ENCODE measurements at regions not wholly inside any gene's neighbourhood (a gene's known extent, or its start where the extent isn't known, plus 50 kb on each side); places are given as distances from the start of the nearest gene placed in this dataset.
"Not testable (repeated sequence)": the region's sequence is repeated elsewhere in the genome, so short reads cannot be mapped to it uniquely, and the experiment has no call there.

DNA sequence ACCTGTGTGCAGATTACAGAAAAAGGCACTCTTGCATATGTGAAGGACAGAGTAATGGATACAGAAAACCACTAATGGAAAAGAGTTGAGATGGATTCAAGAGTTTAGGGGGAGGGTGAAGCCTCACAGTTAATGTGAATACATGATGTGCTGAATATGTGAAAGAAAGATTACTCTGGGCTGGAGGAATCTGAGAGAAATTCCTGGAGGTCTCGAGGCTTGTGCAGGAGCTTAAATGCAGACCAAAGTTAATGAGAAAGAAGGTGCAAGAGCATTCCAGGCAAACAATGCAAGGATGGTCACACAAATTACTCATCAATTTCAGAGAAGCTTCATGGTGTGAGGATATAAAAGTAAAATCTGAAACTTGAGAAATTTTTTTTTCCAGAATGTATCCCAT is 768.8 kb downstream of the STPG2 start:
- no peak for DNase-seq (ENCODE audit: low spot score)

GRCh38 chr4:97386969-97387368 is 756.3 kb downstream of the STPG2 start:
- no peak for DNase-seq (ENCODE audit: low spot score)

GRCh38 chr4:97394653-97395052 is 748.6 kb downstream of the STPG2 start:
- DNase-seq (ENCODE audit: low spot score): no peak

- no peak for DNase-seq (ENCODE audit: low spot score)
These were observed 747.2 kb downstream of the STPG2 start for GRCh38 chr4:97396097-97396496.

DNA sequence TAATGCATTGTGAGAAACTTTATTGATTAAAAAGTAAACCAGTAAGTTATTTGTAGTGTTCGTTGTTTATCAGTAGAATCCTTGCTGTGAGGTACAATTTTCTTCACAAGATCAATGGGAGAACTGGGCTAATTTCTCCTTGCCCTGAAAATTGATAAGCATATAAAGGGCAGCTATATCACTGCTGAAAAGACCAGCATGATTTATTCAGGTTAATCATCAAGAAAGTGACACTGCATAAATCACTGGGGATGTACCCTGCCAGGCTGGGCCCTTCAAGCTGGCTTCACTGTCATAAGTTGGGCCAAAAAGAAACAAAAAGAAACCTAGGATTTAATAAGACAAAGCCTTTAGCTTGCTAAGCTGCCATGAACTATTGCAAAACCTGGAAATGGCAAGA is 746.7 kb downstream of the STPG2 start:
- no peak for DNase-seq (ENCODE audit: low spot score)

- DNase-seq (ENCODE audit: low spot score): no peak
These were observed 738.3 kb downstream of the STPG2 start for GRCh38 chr4:97404876-97405523.

DNA sequence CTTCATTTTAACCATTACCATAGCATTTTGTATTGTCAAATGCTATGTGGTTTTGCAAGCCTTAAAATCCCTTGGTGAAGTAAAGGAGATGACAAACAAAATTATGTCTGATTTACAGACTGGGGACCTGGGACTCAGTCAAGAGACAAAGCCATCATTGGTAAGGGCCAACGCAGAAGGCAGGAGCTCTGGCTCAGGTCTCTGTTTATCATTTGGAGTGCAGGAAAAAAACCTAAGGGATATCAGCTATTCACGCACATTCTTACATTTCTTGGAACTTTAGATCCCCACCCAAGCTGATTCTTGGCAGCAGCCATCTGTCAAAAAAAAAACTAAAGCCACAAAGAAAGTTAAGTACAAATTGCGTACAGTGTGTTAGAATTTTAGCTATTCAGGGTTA is 731.9 kb downstream of the STPG2 start:
- DNase-seq (ENCODE audit: low spot score): no peak

GRCh38 chr4:97412331-97412730 is 730.9 kb downstream of the STPG2 start:
- no peak for DNase-seq (ENCODE audit: low spot score)

DNA sequence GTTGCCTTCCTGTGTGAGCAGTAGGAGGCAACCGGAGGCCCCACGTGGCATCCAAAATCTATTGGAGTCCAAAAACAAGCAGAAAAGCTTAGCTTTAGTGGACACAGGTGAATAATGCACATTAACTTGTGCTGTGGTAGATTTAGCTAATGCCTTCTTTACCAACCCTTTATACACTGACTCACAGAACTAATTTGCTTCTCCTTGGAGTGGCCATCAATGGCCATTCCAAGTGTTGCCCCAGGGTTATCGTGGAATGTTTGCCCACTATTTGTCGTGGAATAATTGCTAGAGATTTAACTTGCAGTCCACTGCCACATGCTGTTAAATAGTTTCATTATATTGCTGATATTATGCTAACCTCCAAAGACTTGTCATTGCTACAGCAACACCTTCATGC is 729.1 kb downstream of the STPG2 start:
- DNase-seq (ENCODE audit: low spot score): no peak

DNA sequence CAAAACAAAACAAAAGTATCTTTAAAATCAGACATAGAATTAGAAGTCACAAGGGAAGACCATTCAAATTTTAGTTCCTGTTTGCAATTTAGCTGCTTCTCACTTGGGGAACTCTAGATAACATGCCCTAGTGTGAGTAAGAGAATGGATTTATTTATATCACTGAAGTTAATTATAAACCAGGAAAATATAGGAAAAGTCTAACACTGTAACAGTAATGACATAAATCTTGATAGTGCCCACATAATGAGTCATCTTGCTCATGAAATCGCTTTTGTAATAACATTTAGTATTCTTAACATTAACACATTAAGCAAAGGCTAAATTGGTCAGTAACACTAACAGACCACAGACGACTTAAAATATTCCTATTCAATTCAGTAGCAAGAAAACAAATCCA is 710.7 kb downstream of the STPG2 start:
- DNase-seq (ENCODE audit: low spot score): no peak

GRCh38 chr4:97437998-97438705 is 705.1 kb downstream of the STPG2 start:
- DNase-seq (ENCODE audit: low spot score): not testable (repeated sequence)

- DNase-seq (ENCODE audit: low spot score): no peak
These were observed 690.1 kb downstream of the STPG2 start for GRCh38 chr4:97453186-97453585.

DNA sequence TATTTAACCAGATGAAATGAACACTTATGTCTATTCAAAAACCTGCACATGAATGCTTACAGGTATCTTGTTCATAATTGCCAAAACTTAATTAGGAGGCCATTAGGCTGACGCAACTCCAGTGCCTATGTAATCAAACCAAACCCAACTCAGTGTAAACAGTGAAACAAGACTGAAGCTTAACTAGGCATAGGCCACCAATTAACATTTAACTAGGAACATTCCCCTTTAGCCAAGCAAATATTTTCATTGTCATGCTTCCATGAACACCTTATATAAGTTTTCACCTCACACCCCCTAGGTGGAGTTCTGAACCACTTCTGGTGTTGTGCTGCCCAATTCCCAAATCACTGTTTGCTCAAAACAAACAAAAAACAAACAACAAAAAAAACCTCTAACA is 686.0 kb downstream of the STPG2 start:
- no peak for DNase-seq (ENCODE audit: low spot score)

DNA sequence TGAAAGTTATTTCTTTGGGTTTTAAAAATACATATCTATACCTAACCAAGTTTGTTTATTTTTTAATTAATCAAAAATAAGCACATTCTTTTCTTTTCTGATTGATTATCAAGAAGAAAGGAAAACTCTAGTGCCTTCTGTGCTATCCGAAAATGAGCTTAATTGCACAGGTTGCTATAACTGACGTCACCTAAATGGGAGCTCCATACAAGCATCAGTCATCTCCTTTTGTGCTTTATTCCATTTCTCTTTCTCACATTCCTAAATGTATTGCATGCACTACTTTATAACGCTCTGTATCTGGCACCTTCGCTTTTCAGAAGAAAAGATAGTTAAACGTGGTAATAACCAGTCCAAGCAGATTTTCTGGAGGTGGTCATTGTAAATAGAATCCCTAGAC is 675.0 kb downstream of the STPG2 start:
- no peak for DNase-seq (ENCODE audit: low spot score)

DNA sequence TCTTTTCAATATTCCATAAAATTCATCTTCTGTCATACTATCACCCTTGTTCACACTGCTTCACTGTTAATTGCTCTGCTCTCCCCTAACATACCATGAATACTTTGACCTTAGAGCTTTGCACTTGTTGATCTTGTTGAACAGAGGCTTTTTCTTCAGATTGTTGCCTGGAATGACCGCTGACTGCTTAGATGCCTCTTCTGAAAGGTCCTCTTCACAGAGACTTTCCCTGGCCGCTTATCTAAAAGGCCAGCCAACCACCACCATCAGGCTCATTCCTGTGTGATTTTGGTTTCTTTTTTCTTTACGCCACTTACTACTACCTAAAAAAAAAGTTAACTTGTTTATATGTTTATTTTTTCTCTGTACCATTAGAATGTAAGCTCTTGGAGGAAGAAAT is 667.7 kb downstream of the STPG2 start:
- DNase-seq (ENCODE audit: low spot score): no peak

DNA sequence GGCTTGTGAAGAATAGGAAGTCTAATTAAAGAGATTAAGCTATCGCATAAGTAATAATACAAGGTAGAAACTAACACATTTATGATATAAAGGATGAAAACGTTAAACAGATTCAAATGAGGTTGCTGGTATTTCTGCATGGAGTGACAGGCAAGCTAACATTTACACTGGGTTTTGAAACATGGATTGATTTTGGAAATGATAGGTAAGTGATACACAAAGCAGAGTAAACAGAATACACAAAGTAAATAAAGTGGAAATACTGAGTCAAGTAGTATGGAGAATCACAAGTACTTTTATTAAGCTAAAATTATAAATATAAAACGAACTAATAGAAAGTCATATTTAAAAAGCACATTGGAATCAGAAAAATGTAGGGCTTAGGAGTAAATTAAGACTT is 665.3 kb downstream of the STPG2 start:
- no peak for DNase-seq (ENCODE audit: low spot score)

DNA sequence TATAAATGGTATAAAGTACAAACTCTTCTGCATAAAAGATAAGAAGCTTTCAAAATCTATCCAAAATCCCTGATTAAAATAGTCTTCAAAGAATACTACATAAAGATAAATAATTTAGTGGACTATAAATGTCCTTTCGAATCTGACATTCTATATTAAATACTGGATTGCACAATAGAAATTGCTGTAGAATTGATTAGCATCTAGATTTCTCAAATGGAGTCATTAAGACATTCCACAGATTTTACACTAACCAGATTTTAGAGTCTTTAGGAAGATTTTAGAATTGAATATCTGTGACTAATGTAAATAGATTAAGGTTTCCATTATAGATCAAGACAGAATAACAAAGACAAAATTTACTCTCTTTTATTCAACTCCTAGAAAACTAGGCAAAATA is 663.9 kb downstream of the STPG2 start:
- no peak for DNase-seq (ENCODE audit: low spot score)

DNA sequence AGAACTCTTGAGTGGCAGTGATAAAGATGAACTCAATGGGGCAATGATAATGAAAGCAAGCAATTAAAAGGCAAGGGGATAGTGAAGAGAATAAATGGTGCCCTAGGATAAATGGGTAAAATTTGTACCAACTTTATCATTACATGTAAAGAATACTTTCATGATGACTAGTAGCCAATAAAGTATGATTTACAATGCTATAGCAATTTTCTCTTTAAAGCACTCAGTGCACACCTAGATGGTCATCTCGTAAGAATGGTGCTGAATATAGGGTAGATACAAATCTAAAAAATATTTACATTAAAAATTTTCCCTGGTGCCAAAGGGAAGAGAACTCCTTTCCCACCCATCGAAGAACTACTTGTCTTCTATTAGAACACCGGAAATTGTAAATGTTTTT is 651.4 kb downstream of the STPG2 start:
- no peak for DNase-seq (ENCODE audit: low spot score)

DNA sequence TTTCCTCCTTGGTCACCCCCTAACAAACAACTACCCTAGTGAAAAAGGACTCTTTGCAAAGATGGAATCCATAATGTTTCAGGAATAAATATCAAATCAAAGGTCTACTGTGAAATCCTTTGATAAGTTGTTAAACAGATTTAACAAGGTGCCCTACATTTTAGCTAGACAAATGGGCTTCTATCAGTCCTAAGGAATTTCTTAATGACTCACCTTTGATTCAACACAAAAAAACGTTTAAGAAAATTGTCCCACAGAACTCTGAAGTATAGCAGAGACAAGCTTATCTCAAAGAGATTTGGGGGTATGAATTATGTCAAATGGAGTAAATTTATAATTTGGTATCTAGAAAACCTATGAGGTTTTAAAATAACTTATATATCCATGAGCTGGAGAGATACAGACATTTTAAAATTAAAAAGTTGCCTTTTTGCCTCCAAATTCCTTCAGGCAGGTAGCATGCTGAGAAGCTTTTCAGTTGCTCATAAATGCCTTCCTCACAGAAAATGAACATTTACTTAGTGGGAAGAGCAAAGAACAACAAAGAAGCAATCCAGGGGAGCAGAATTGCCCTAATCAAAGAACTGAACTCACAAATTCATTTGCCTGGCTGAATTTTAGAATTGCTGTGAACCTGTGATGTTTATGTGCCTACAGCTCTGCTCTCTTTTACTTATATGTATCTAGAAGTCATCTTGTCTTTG is 649.3 kb downstream of the STPG2 start:
- DNase-seq (ENCODE audit: low spot score): no peak

DNA sequence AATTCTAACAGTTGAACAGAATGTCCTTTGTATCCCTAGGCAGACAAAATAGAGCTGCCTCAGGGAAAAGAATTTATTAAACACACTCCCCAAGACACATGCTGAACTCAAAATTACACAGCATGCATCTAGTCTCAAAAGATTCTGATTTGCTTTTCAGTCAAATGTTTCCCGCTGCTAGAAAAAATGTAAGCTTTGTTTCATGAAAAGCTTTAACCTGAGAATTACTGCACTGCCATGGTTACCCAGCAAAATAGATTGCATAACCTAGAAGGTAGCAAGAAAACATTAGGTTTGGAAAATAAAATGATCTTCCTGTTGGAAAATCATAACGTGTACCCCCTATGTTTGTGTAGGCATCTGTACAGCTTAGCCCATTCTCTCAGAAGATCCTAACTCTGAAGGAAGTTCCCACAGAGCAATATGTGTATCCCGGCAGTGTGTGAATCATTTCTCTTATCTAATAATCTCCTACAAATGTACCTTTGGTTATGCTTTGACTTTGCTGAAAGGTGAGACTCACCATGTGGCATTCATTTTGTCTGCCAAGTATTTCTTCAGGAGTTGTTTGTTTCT is 646.9 kb downstream of the STPG2 start:
- peak; percentile 33 for DNase-seq (ENCODE audit: low spot score)

DNA sequence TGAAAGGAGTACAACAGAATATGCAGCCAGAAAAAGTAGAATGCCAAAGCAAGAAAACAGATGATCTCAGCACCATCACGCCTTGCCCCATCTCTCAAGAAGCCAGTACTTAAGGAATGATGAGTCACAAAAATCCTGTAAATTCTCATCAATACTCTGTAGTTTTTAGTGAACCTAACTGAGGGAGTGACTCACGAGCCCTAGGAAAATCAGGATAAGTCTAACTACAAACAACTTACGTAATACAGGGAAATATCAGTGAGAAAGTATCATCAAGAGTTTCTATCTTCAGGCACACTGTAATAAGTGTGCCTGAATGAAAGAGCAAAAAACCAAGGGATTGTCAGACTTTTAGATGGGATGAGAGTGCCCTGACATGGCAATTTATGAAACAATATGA is 644.4 kb downstream of the STPG2 start:
- no peak for DNase-seq (ENCODE audit: low spot score)

- DNase-seq (ENCODE audit: low spot score): no peak
These were observed 642.9 kb downstream of the STPG2 start for GRCh38 chr4:97500423-97500822.

DNA sequence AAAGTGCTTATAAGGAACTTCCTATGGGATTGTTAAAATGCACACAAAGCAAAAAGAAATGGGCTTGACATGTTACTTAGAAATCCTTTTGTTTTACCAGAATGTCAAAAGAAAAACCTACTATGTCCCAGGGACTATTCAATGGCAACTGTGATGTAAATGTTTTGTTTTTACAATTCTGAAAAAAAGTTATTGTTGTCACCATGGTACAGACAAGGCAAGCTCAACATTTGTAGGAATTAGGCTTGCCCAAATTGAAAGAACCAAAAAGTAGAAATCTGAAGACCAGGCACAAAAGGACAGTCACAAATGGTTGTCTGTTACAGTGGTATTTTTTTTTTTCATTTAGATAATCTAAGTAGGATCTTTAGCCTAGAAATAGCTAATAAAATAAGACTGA is 638.6 kb downstream of the STPG2 start:
- no peak for DNase-seq (ENCODE audit: low spot score)

All from mucosa of gallbladder (tissue), 1 donor.